Left ventricle myocardium superior (tissue), 1 donor: ENCODE measurements at regions not wholly inside any gene's neighbourhood (a gene's known extent, or its start where the extent isn't known, plus 50 kb on each side); places are given as distances from the start of the nearest gene placed in this dataset.
"Not testable (repeated sequence)": the region's sequence is repeated elsewhere in the genome, so short reads cannot be mapped to it uniquely, and the experiment has no call there.

ENCODE experiments used
- ATAC-seq: fragments of 200-7000 bp; cut with Tn5 transposase; one replicate; pipeline ENCODE4 v1.9.1; 2020; ENCODE audit warnings: mild to moderate bottlenecking, moderate library complexity
- DNase-seq: peaks from one replicate; pipeline ENCODE4 v3.0.0-alpha.2; 2020
- intact Hi-C: fragments of 100-400 bp; cut with micrococcal nuclease; formaldehyde crosslinking; loops from one replicate; pipeline ENCODE4 v1.11.0; 2022
- donor health status: DM: no; HTN: yes; CAD: no; lungs with severe emphysema.

DNA sequence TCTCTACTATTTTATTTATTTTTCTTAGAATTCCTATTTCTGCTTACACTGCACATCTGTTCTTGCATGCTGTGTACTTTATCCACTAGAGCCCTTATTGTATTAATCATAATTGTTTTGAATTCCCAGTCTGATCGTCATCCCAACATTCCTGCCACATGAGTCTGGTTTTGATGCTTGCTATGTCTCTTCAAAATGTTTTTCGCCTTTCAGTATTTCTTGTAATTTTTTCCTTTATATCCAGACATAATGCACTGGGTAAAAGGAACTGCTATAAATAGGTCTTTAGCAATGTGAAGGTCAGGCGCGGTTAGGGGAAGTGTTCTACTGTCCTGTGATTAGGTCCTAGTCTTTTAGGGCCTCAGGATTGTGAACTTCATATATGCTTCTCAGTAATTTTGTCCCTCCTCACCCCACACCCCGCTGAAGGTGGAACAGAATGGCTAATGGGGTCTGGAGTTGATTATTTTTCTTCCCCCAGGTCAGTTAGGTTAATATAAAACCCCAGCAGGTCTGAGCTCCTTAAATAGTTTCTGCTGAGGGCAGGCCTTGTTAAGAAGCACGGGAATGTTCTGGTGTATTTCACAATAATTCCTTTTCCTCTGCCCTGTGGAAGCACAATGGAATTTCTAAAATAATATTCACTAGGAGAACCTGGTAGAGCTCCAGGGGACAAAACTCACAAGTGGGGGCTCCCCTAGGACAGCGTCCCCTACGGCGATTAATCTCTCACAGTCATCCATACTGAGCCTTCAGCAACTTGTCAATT is 146.6 kb upstream of the TUT7 start:
- intact Hi-C loops: no loop called here
- DNase-seq (no peak), ATAC-seq (peak; percentile 45)

DNA sequence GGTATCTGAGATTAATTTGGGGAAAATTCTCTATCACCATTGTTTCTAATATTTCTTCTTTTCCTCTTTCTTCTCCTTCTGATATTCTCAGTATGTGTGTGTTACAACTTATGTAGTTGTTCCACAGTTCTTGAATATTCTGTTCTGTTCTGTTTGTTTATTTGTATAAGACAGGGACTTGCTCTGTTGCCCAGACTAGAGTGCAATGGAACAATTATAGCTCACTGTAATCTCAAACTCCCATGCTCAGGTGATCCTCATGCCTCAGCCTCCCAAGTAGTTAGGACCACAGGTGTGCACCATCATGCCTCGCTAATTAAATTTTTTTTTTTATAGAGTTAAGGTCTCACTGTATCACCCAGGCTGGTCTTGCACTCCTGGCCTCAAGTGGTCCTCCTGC is 145.8 kb upstream of the TUT7 start:
- DNase-seq (no peak), ATAC-seq (no peak)
- intact Hi-C loops: no loop called here

DNA sequence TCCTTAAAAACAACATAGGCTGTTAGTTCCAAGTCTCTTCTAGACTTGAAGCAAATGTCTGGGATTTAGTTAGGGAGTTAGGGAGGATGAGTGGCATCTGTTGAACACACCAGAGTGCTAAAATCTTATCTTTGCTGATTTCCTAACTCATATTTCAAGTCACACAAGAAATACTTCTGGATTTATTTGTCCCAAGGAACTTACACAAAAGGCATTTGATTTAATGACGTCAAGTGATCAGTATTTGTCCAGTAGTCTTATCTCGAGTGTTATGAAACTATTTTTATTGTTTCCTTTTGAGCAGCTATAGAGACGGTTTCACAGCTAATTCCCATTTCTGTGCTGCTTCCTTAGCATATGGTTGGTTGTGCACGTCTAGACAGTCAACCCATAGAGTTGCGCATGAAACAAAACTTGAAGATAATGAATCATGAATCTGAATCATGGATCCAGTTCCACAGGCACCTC is 140.5 kb upstream of the TUT7 start:
- ATAC-seq: peak; percentile 82
- intact Hi-C loops: no loop called here

DNA sequence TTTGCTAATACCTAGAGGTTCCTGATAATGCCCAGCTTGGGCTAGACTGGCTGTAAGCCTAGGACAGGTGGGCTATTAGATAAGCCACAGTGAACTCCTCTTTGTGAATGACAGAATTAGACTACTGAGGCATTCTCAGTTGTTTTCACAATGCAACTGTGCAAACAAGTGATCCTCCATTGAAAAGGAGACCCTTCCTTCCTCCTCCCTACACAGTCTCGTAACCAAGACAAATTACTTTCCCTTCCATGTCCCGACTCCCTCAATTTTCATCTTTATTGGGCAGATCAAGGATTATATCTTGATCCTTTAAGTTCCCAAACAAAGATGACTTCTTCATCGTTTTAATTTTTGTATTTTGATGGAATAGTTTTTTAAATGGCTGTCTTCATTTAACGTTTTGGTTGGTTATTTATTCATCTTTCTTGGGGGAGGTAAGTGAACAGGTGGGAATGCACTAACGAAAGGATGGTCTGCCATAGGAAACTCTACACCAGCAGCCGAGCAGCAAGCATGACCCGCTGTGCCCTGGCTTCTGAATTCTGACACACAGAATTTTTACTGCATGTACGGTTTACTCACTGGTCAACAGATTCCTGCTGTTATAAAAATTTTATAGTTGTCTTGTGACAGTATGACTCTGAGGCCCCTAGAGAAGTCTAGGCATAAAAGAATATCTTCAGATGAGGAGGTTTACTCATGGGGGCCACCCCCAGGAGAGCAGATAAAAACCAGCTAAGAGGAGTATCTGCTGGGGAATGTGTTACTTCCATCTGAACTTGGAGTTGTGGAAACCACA is 137.5 kb upstream of the TUT7 start:
- intact Hi-C loops: no loop called here
- no peak for ATAC-seq

More for the DNA sequence above, 140.5 kb upstream of the TUT7 start:
- DNase-seq: no peak

GRCh38 chr9:86488794-86489193 is 134.6 kb upstream of the TUT7 start:
- no peak for DNase-seq
- intact Hi-C loops: no loop called here
- ATAC-seq: no peak

More for the DNA sequence above, 137.5 kb upstream of the TUT7 start:
- DNase-seq: no peak

- DNase-seq (no peak), ATAC-seq (no peak)
- intact Hi-C loops: no loop called here
Observed at GRCh38 chr9:86488345-86488744, 134.1 kb upstream of the TUT7 start.

GRCh38 chr9:86487838-86488233 is 133.6 kb upstream of the TUT7 start:
- intact Hi-C loops: loop anchor here (2.0 kb wide), 1 partner anchor 837 kb away; no protein-coding TSS in a partner anchor
- ATAC-seq (no peak), DNase-seq (no peak)

- no peak for DNase-seq
- peak; percentile 80 for ATAC-seq
- intact Hi-C loops: loop anchor here (2.0 kb wide), 1 partner anchor 838 kb away; no protein-coding TSS in a partner anchor
Observed at GRCh38 chr9:86486891-86487837, 133.0 kb upstream of the TUT7 start.

- DNase-seq (no peak), ATAC-seq (no peak)
- intact Hi-C loops: no loop called here
Observed at GRCh38 chr9:86485359-86485758, 131.1 kb upstream of the TUT7 start.

- no peak for DNase-seq
Observed at GRCh38 chr9:86483496-86483895, 129.3 kb upstream of the TUT7 start.

DNA sequence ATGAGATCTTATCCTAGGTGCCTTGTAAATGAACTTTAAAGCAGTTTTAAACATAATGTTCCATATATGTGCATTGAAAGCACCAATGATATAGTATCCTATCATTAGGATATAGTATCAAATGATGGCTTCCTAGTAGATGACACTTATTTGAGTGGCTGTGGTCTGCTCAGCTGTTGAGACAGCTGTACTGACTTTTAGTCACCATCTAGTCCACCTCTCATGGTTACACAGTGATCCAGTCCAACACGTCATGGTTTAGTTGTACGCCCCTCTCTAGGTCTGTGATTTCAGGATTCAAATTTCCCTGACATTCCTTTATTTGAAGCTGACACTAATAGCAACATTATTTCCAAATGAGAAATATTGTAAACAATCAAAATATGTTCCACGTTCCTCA is 127.3 kb upstream of the TUT7 start:
- no peak for ATAC-seq
- intact Hi-C loops: no loop called here
- no peak for DNase-seq

More at GRCh38 chr9:86483496-86483895, 129.3 kb upstream of the TUT7 start:
- ATAC-seq: no peak
- intact Hi-C loops: no loop called here

DNA sequence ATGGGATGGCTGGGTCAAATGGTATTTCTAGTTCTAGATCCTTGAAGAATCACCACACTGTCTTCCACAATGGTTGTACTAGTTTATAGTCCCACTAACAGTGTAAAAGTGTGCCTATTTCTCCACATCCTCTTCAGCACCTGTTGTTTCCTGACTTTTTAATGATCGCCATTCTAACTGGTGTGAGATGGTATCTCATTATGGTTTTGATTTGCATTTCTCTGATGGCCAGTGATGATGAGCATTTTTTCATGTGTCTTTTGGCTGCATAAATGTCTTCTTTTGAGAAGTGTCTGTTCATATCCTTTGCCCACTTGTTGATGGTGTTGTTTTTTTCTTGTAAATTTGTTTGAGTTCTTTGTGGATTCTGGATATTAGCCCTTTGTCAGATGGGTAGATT is 121.0 kb upstream of the TUT7 start:
- ATAC-seq, intact Hi-C loops, DNase-seq: not testable (repeated sequence)

- ATAC-seq (no peak), DNase-seq (no peak)
- intact Hi-C loops: no loop called here
Observed at GRCh38 chr9:86471171-86471815, 117.1 kb upstream of the TUT7 start.

GRCh38 chr9:86470326-86470725 is 116.1 kb upstream of the TUT7 start:
- intact Hi-C loops: no loop called here
- no peak for DNase-seq
- ATAC-seq: no peak

- intact Hi-C loops: no loop called here
- no peak for ATAC-seq
- DNase-seq: no peak
Observed at GRCh38 chr9:86469476-86470250, 115.5 kb upstream of the TUT7 start.

- ATAC-seq (no peak), DNase-seq (no peak)
- intact Hi-C loops: no loop called here
Observed at GRCh38 chr9:86464242-86464641, 110.0 kb upstream of the TUT7 start.

DNA sequence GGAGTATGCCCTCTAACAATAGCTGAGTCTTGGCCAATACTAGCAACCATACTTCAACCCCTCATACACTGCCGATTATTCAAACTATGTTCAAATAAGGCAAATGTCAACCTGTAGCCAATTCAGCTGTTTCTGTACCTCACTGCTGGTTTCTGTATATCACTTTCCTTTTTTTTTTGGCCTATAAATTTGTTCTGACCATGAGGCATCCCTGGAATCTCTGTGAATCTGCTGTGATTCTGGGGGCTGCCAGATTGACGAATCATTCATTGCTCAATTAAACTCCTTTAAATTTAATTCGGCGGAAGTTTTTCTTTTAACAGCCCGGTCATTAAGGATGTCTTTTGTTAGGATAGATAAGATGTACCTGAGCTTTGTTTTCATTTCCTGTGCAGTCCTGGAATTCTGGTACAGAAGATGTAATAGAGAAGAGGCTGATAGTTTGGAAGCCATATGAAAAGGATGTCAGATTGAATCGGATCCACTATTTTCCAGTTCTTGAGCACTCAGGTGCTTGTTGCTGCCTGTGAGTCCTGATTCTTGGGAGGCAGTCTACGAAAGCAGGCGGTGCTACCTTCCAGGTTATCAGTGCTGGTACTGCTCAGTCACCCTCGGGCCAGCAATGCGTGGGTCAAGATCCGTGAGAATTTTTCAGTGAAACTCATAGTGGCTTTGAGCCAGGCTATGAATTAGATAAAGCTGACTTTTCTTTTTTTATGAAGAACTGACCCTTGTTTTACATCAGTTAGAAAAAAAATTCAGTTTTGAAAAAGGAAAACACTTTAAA is 106.2 kb upstream of the TUT7 start:
- intact Hi-C loops: no loop called here
- ATAC-seq (no peak), DNase-seq (no peak)
